ENCODE measurements at regions not wholly inside any gene's neighbourhood (a gene's known extent, or its start where the extent isn't known, plus 50 kb on each side); places are given as distances from the start of the nearest gene placed in this dataset.

GRCh38 chr2:18910843-18911242 is 321.5 kb upstream of the NT5C1B start:
- H3K27me3 ChIP-seq = no peaks in the 10 kb centered on the region
- H3K9me3 ChIP-seq = peaks cover 0 to 6% (median 0%) of the 10 kb centered on the region in 11 donors
- peaks cover 0 to 9% (median 0%) of the 10 kb centered on the region in 9 donors for H3K4me1 ChIP-seq
- DNase-seq (peak in 1 of 2 donors; percentile 16), ATAC-seq (peak in 6 of 8 donors; percentile 40 to 76 (median 62))
- no peak overlapping the region for H3K4me3 ChIP-seq
- no peaks in the 10 kb centered on the region for H3K36me3 ChIP-seq
- intact Hi-C loops (cut with DNase I) = no loop called here
- TF ChIP-seq, protein P1, sequence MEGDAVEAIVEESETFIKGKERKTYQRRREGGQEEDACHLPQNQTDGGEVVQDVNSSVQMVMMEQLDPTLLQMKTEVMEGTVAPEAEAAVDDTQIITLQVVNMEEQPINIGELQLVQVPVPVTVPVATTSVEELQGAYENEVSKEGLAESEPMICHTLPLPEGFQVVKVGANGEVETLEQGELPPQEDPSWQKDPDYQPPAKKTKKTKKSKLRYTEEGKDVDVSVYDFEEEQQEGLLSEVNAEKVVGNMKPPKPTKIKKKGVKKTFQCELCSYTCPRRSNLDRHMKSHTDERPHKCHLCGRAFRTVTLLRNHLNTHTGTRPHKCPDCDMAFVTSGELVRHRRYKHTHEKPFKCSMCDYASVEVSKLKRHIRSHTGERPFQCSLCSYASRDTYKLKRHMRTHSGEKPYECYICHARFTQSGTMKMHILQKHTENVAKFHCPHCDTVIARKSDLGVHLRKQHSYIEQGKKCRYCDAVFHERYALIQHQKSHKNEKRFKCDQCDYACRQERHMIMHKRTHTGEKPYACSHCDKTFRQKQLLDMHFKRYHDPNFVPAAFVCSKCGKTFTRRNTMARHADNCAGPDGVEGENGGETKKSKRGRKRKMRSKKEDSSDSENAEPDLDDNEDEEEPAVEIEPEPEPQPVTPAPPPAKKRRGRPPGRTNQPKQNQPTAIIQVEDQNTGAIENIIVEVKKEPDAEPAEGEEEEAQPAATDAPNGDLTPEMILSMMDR (IDR thresholded peaks at IDR 0.05) = no peak
- no peak overlapping the region for H3K27ac ChIP-seq
- 62 to 76% methylated on average over 4 of the region's 4 CpGs for WGBS, 2 donors

DNA sequence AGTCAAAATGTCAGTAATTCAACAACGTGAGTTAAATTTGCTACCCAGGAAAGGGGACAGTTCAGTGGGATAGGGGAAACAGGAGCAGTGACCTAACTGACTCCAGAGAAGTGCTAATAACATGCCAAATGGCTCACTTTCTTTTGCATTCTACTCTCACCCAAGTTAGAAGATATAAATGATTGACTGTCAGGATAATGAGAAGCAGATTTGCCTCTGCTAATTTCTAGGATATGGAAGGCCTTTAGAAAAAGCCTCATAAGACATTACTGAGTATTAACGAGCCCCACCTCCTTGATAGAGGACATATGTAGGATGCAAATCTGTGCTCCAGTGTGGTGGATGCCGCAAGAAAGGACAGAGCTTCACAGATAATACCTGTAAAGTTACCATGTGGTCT is 318.6 kb upstream of the NT5C1B start:
- H3K4me3 ChIP-seq = no peak overlapping the region
- peaks cover 0 to 9% (median 0%) of the 10 kb centered on the region in 11 donors for H3K9me3 ChIP-seq
- H3K36me3 ChIP-seq = no peaks in the 10 kb centered on the region
- WGBS, 2 donors = 87 to 92% methylated on average over 3 of the region's 3 CpGs
- ATAC-seq = no peak
- peaks cover 0 to 9% (median 0%) of the 10 kb centered on the region in 9 donors for H3K4me1 ChIP-seq
- intact Hi-C loops (cut with DNase I) = no loop called here
- TF ChIP-seq, protein P1 (IDR thresholded peaks at IDR 0.05) = no peak
- H3K27ac ChIP-seq = no peak overlapping the region
- DNase-seq = no peak
- no peaks in the 10 kb centered on the region for H3K27me3 ChIP-seq

DNA sequence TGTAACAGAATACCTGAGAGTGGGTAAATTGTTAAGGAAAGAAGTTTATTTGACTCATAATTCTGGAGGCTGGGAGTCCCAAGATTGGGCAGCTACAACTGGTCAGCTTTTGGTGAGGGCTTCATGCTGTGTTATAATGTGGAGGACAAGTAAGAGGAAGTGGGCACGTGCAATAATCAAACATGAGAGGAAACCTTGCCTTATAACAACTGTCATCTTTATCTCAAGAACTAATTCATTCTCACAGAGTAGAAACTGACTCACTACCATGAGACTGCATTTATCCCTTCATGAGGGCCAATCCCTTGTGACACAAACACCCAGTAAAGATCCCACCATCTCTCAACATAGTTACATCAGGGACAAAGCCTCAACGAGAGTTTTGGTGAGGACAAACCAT is 318.1 kb upstream of the NT5C1B start:
- H3K27ac ChIP-seq = no peak overlapping the region
- H3K4me3 ChIP-seq = no peak overlapping the region
- peaks cover 0 to 9% (median 0%) of the 10 kb centered on the region in 11 donors for H3K9me3 ChIP-seq
- H3K36me3 ChIP-seq = no peaks in the 10 kb centered on the region
- no peaks in the 10 kb centered on the region for H3K27me3 ChIP-seq
- H3K4me1 ChIP-seq = peaks cover 0 to 7% (median 0%) of the 10 kb centered on the region in 9 donors
- 64 to 93% methylated on average over 2 of the region's 2 CpGs for WGBS, 2 donors
- DNase-seq (no peak), ATAC-seq (no peak)
- intact Hi-C loops (cut with DNase I) = no loop called here
- TF ChIP-seq, protein P1 (IDR thresholded peaks at IDR 0.05) = no peak

- Histone ChIP-seq H3K4me1 (peaks cover 0 to 24% (median 13%) of the 10 kb centered on the region in 9 donors), H3K27me3 (no peaks in the 10 kb centered on the region), H3K36me3 (no peaks in the 10 kb centered on the region), H3K4me3 (no peak overlapping the region), H3K9me3 (peaks cover 0 to 9% (median 0%) of the 10 kb centered on the region in 11 donors), H3K27ac (no peak overlapping the region)
- no peak for DNase-seq
- WGBS, 2 donors = 73 to 81% methylated on average over 3 of the region's 3 CpGs
- TF ChIP-seq, protein P1 (IDR thresholded peaks at IDR 0.05) = no peak
- intact Hi-C loops (cut with DNase I) = no loop called here
- ATAC-seq = no peak
Observed at GRCh38 chr2:18903750-18904149, 314.4 kb upstream of the NT5C1B start.

All from heart right ventricle (tissue), 16 donors.